GM12878 (cell line): ENCODE measurements at regions not wholly inside any gene's neighbourhood (a gene's known extent, or its start where the extent isn't known, plus 50 kb on each side); places are given as distances from the start of the nearest gene placed in this dataset.

Experiments
- ATAC-seq: fragments of 200-7000 bp; cut with Tn5 transposase; 3 replicates; pipeline ENCODE4 v1.9.1; 2020; ENCODE audit warnings: mild to moderate bottlenecking, moderate library complexity
- BruUV-seq: library from RNA; stranded (reverse); fragments of 400-500 nt; replicated peaks from 2 replicates; lab custom pipeline; 2021; lab: Mats Ljungman, UMichigan
- CTCF ChIA-PET: fragments of 300-600 bp; sonication (Branson Sonifier 250); formaldehyde crosslinking; extraction: SDS; loops from one replicate; lab custom pipeline; 2021; ENCODE audit warnings: inconsistent platforms; lab: Yijun Ruan, JAX
- POLR2A ChIA-PET: fragments of 350-600 bp; formaldehyde crosslinking; extraction: SDS; loops from one replicate; lab custom pipeline; 2021; ENCODE audit warnings: inconsistent platforms; lab: Charles Lee
- RAD21 ChIA-PET: fragments of 300-600 bp; sonication (Branson Sonifier 250); formaldehyde crosslinking; loops from one replicate; lab custom pipeline; 2023; ENCODE audit warnings: antibody characterized with exemption; ENCODE audit not compliant: unreplicated experiment; lab: Charles Lee
- SMC1A ChIA-PET: fragments of 300-600 bp; sonication (Branson Sonifier 250); formaldehyde crosslinking; loops from one replicate; lab custom pipeline; 2023; ENCODE audit not compliant: unreplicated experiment, uncharacterized antibody; lab: Charles Lee
- DNase-seq: peaks from one replicate; pipeline ENCODE4 v3.0.0-alpha.2; 2011; ENCODE audit warnings: low read depth, low spot score
- FAIRE-seq: peaks from 3 replicates; lab custom pipeline; 2011; peaks lifted over from hg19 to GRCh38; lab: Jason Lieb, UNC
- H2AFZ ChIP-seq: 2 replicates; pipeline ENCODE4 v1.6.0; 2011; ENCODE audit warnings: low read depth, low read length, control low read depth; ENCODE audit not compliant: control insufficient read depth
- H3K27ac ChIP-seq: 2 replicates; pipeline ENCODE4 v1.5.1; 2011; ENCODE audit warnings: control low read depth; ENCODE audit not compliant: control insufficient read depth, insufficient read depth
- H3K27me3 ChIP-seq, 2 experiments: replicated peaks in 1 of 2; 2 replicates each; pipeline versions ENCODE4 v1.6.0 to v1.6.1; 2011; ENCODE audit warnings: low read length in 1 of 2; ENCODE audit not compliant: control insufficient read depth in 2 of 2, insufficient read depth in 2 of 2
- H3K36me3 ChIP-seq, 2 experiments: 2 replicates each; pipeline ENCODE4 v1.5.1; 2011; ENCODE audit warnings: low read length in 1 of 2; ENCODE audit not compliant: control insufficient read depth in 2 of 2, insufficient read depth in 2 of 2
- H3K4me1 ChIP-seq: 2 replicates; pipeline ENCODE4 v1.6.1; 2011; ENCODE audit warnings: mild to moderate bottlenecking, low read length, moderate library complexity, mixed read lengths; ENCODE audit not compliant: control insufficient read depth, insufficient read depth
- H3K4me2 ChIP-seq: 2 replicates; pipeline ENCODE4 v1.6.0; 2011; ENCODE audit warnings: control low read depth; ENCODE audit not compliant: control insufficient read depth, insufficient read depth
- H3K4me3 ChIP-seq: fragments of 200-600 bp; sonication (generic); 2 replicates; pipeline ENCODE4 v1.5.1; 2016
- H3K79me2 ChIP-seq: 2 replicates; pipeline ENCODE4 v1.6.0; 2011; ENCODE audit warnings: low read length; ENCODE audit not compliant: control insufficient read depth, insufficient read depth
- H3K9ac ChIP-seq: 2 replicates; pipeline ENCODE4 v1.8.0; 2011; ENCODE audit warnings: low read length, control low read depth, mixed read lengths; ENCODE audit not compliant: control insufficient read depth, insufficient read depth
- H3K9me3 ChIP-seq: replicated peaks from 3 replicates; pipeline ENCODE4 v1.5.1; 2011; ENCODE audit warnings: mild to moderate bottlenecking, low read length; ENCODE audit not compliant: control insufficient read depth, insufficient read depth
- H4K20me1 ChIP-seq: 2 replicates; pipeline ENCODE4 v1.6.0; 2011; ENCODE audit not compliant: control insufficient read depth, insufficient read depth
- CREB1 ChIP-seq: IDR thresholded peaks from 2 replicates; pipeline ENCODE4 v1.6.1; 2012; ENCODE audit warnings: low read depth, mild to moderate bottlenecking, inconsistent platforms
- ZNF24 ChIP-seq: fragments of 450-650 bp; IDR thresholded peaks from 2 replicates; pipeline ENCODE4 v1.6.1; 2017; ENCODE audit warnings: antibody characterized with exemption, mild to moderate bottlenecking
- WGBS: methylation state at CpG from one replicate; pipeline ENCODE4 v1.1.6; 2016; ENCODE audit warnings: low lambda C conversion rate; ENCODE audit not compliant: insufficient replicate concordance, insufficient coverage; ENCODE audit errors: missing lambda C conversion rate; 5-methylcytosine and 5-hydroxymethylcytosine counted together
- in situ Hi-C: fragments of 300-500 bp; cut with MboI; formaldehyde crosslinking; loops from 9 replicates; pipeline ENCODE4 v1.14.3; 2018; ENCODE audit warnings: mixed read lengths
- intact Hi-C: fragments of 100-400 bp; cut with micrococcal nuclease; formaldehyde crosslinking; loops from one replicate; pipeline ENCODE4 v1.14.2; 2022; ENCODE audit not compliant: unreplicated experiment
- TF ChIP-seq, protein P1 (sequence below): fragments of 450-650 bp; IDR thresholded peaks from 2 replicates; pipeline ENCODE4 v1.6.1; 2016; ENCODE audit warnings: mild to moderate bottlenecking
- TF ChIP-seq, protein P2 (sequence below): fragments of 450-650 bp; IDR thresholded peaks from 2 replicates; pipeline ENCODE4 v1.6.1; 2017; ENCODE audit warnings: mild to moderate bottlenecking, moderate library complexity

DNA sequence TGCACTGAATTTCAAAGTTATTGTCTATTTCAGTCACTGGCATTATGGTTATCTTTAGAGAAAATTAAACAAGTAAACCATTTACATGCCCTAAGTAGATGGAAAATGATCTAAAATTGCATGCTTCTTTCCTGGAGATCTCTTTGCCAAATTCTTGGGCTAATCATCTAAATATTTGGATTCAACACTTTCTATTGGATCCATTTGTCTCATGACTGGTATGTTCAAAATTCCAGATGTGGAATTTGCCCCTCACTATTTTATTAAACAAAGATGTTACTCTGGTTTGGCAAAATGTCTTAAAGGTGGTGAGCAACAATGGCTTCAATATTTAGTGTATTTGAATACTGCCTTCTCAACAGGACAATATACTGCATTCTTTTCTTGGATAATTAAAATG lies 147.5 kb upstream of the CASK start:
- intact Hi-C loops, result no loop called here
- no peak overlapping the region for H2AFZ ChIP-seq
- no peaks in the 10 kb centered on the region for H3K79me2 ChIP-seq
- no peaks in the 10 kb centered on the region for H3K9me3 ChIP-seq
- ChIA-PET CTCF (no interaction called here), SMC1A (interaction anchor here (1.1 kb wide), 1 partner anchor 207 kb away, joined by 3 read pairs; no protein-coding TSS in a partner anchor), RAD21 (no interaction called here), POLR2A (no interaction called here)
- no peaks in the 10 kb centered on the region for H3K36me3 ChIP-seq
- no peaks in the 10 kb centered on the region for H3K27me3 ChIP-seq
- no TSS peak for BruUV-seq
- H3K4me3 ChIP-seq, result no peak overlapping the region
- no peaks in the 10 kb centered on the region for H4K20me1 ChIP-seq
- no peak overlapping the region for H3K27ac ChIP-seq
- in situ Hi-C loops, result no loop called here
- no peak overlapping the region for H3K4me2 ChIP-seq
- no peak for DNase-seq
- no peak for TF ChIP-seq CREB1
- TF ChIP-seq, protein P1, sequence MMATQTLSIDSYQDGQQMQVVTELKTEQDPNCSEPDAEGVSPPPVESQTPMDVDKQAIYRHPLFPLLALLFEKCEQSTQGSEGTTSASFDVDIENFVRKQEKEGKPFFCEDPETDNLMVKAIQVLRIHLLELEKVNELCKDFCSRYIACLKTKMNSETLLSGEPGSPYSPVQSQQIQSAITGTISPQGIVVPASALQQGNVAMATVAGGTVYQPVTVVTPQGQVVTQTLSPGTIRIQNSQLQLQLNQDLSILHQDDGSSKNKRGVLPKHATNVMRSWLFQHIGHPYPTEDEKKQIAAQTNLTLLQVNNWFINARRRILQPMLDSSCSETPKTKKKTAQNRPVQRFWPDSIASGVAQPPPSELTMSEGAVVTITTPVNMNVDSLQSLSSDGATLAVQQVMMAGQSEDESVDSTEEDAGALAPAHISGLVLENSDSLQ, result no peak
- no peaks in the 10 kb centered on the region for H3K4me1 ChIP-seq
- H3K9ac ChIP-seq, result no peak overlapping the region
- no peak for FAIRE-seq
- no peak for ATAC-seq

DNA sequence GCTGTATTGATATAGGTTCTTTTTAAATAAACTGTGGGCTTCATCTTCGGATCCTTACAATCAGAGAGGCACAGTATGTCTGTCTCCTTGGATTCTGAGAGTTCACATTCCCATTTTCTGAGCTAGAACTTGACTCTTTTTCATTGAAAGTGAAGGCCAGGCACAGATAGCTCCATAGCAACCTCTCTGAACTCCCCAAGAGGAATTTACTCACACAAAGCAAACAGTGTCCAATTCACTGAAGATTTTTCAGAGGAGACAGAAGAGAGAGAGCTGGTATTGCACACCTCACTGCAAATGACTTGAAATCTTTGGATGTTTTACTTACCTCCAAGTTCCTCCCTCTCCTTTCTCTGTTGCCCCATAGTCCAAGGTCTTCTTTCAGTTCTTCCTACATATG lies 130.9 kb upstream of the CASK start:
- H3K4me1 ChIP-seq, result no peaks in the 10 kb centered on the region
- POLR2A ChIA-PET, result no interaction called here
- no peak for TF ChIP-seq ZNF24
- TF ChIP-seq, protein P2, sequence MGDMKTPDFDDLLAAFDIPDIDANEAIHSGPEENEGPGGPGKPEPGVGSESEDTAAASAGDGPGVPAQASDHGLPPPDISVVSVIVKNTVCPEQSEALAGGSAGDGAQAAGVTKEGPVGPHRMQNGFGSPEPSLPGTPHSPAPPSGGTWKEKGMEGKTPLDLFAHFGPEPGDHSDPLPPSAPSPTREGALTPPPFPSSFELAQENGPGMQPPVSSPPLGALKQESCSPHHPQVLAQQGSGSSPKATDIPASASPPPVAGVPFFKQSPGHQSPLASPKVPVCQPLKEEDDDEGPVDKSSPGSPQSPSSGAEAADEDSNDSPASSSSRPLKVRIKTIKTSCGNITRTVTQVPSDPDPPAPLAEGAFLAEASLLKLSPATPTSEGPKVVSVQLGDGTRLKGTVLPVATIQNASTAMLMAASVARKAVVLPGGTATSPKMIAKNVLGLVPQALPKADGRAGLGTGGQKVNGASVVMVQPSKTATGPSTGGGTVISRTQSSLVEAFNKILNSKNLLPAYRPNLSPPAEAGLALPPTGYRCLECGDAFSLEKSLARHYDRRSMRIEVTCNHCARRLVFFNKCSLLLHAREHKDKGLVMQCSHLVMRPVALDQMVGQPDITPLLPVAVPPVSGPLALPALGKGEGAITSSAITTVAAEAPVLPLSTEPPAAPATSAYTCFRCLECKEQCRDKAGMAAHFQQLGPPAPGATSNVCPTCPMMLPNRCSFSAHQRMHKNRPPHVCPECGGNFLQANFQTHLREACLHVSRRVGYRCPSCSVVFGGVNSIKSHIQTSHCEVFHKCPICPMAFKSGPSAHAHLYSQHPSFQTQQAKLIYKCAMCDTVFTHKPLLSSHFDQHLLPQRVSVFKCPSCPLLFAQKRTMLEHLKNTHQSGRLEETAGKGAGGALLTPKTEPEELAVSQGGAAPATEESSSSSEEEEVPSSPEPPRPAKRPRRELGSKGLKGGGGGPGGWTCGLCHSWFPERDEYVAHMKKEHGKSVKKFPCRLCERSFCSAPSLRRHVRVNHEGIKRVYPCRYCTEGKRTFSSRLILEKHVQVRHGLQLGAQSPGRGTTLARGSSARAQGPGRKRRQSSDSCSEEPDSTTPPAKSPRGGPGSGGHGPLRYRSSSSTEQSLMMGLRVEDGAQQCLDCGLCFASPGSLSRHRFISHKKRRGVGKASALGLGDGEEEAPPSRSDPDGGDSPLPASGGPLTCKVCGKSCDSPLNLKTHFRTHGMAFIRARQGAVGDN, result no peak
- TF ChIP-seq, all 136 proteins: peak for 0
- Histone ChIP-seq H3K4me2 (no peak overlapping the region), H3K27ac (no peak overlapping the region), H3K9ac (no peak overlapping the region), H4K20me1 (no peaks in the 10 kb centered on the region), H3K4me3 (no peak overlapping the region), H3K36me3 (no peaks in the 10 kb centered on the region), H3K9me3 (no peaks in the 10 kb centered on the region), H3K27me3 (no peaks in the 10 kb centered on the region), H3K79me2 (no peaks in the 10 kb centered on the region), H2AFZ (no peak overlapping the region)
- DNase-seq, result no peak
- 0% methylated on average over 1 of the region's 1 CpG for WGBS
- intact Hi-C loops, result no loop called here
- FAIRE-seq, result no peak
- ChIA-PET RAD21 (no interaction called here), SMC1A (interaction anchor here (0.9 kb wide), 1 partner anchor 263 kb away, joined by 8 read pairs; no protein-coding TSS in a partner anchor), CTCF (interaction anchor here (0.6 to 1.2 kb wide), 2 partner anchors 16 to 255 kb away, joined by 3 read pairs; no protein-coding TSS in a partner anchor)
- BruUV-seq, result no TSS peak
- in situ Hi-C loops, result no loop called here
- ATAC-seq, result no peak
